ES-I3 (cell line): ENCODE measurements at regions not wholly inside any gene's neighbourhood (a gene's known extent, or its start where the extent isn't known, plus 50 kb on each side); places are given as distances from the start of the nearest gene placed in this dataset.

ENCODE experiments used
- H3K36me3 ChIP-seq: 2 replicates; pipeline ENCODE4 v1.6.1; 2013; ENCODE audit warnings: mild to moderate bottlenecking, low read length, control low read depth, moderate library complexity; ENCODE audit not compliant: insufficient read depth
- H3K4me1 ChIP-seq: 2 replicates; pipeline ENCODE4 v1.6.1; 2013; ENCODE audit warnings: mild to moderate bottlenecking, control low read depth, low read length; ENCODE audit not compliant: insufficient read depth
- H3K9ac ChIP-seq: 2 replicates; pipeline ENCODE4 v1.6.1; 2013; ENCODE audit warnings: low read depth, mild to moderate bottlenecking, low read length, moderate library complexity
- H3K9me3 ChIP-seq: 2 replicates; pipeline ENCODE4 v1.6.1; 2013; ENCODE audit warnings: mild to moderate bottlenecking, low read length, moderate library complexity; ENCODE audit not compliant: control insufficient read depth, insufficient read depth

DNA sequence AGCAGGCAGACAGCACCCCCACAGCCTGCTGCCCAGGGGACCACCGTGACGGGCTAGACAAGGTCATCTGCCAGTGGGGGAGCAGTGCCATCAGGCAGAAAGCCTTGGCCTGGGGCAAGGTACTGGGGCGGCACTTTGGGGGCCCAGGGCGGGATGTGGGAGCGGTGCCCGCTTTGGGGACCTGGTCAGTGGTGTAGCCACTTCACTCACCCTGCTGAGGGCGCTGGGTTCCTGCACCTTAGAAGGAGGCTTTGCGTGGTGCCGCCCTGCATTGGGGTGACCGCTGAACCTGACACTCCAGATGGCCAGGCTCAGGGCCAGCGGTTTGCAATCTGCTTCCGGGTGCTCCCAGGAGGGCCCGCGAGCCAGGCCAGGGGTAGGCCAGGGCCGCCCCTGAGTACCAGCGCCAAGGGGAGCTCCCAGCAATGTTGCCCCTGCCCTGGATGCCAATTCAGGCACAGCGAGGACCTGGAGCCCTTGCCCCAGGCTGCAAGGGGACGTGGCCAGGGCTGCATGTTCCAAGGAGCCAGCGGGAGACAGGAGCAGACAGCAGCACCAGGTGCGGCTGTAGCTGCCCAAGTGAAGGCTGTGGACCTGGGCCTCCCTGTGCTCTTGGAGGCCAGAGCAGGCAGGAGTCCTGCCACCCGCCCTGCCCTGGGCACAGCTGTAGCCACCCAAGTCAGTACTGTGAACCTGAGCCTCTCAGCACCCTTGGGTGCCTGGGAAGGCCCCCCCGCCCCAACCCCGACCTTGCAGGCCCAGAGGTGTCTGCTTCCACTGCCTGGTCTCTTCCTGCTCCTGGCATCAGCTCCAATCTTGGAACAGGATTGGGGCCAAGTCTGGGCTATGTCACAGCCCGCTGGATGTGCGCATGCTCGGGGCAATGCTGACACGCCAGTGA lies 550.7 kb downstream of the SLC6A15 start:
- no peak overlapping the region for H3K9ac ChIP-seq
- H3K36me3 ChIP-seq = no peaks in the 10 kb centered on the region
- no peaks in the 10 kb centered on the region for H3K9me3 ChIP-seq
- H3K4me1 ChIP-seq = no peaks in the 10 kb centered on the region

DNA sequence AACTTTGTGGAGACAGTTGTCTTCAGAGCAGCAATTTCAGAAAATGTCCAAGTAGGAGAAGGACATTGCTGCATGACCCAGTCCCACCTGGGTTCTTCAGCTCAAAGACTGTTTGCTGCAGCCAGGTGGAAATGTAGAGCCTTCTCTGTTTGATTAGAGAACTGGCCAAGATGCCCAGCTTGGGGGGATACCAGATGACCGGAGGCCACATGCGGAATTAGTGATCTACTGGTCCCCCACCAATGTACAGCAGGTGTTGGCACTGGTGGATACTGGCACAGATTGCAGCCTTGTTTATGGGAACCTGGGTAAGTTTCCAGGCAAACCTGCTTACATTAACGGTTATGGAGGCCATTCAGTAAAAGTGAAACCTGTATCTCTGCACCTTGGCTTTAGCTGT lies 555.3 kb downstream of the SLC6A15 start:
- Histone ChIP-seq H3K9me3 (no peaks in the 10 kb centered on the region), H3K9ac (no peak overlapping the region), H3K4me1 (no peaks in the 10 kb centered on the region), H3K36me3 (no peaks in the 10 kb centered on the region)

DNA sequence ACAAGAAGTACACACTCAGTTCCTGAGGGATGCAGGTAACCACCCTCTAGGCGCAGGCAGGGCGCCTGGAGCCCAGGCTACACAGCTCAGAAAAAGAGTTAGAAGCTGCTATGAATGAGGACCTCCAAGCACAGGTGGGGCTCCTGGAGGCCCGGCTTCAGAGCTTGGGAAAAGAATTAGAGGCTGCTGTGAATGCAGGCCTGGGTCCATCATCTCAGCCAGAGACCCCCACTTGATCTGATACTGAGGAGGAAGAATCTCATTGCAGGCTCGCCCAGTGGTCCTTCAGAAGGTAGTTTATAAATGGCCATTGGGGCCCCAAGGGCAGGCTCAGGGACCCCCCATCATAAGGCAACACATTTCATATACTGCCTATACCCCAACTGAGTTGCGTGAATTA lies 556.4 kb downstream of the SLC6A15 start:
- Histone ChIP-seq H3K9me3 (no peaks in the 10 kb centered on the region), H3K36me3 (no peaks in the 10 kb centered on the region), H3K9ac (no peak overlapping the region), H3K4me1 (no peaks in the 10 kb centered on the region)

DNA sequence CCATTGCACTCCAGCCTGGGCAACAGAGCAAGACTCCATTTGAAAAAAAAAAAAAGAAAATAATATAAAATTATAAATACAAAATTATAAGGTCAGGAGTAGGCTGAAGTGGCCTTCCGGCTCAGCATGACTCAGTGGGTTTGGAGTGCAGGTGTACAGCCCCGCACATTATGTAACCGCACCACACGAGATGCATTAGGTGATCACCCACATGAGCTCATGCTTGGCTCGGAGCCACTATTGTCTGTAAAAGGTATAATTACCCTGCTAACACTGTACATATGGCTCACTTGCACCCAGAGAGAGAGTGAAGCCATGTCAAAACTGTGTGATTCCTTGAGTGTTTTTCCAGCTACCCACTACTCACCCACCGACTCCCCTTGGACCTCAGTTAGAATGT lies 557.0 kb downstream of the SLC6A15 start:
- H3K36me3 ChIP-seq = no peaks in the 10 kb centered on the region

DNA sequence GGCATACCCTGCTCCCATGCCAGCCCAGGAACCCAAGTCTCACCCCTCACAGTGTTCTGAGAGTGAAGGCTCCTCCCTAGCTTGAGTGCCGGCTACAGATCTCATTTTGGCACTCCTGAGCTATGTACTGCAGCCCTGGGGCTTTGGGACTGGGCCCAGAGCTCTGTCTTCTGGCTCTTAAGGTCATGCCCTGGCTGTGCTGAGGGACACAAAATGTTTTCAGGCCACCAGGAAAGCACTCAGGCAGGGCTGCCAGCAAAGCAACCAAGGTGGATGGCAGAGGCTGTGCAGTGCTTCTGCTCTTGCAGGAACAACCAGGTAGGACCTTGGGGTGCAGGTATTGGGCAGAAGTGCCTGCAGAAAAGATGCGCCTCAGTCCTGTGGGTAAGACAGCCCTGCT lies 564.0 kb downstream of the SLC6A15 start:
- Histone ChIP-seq H3K4me1 (no peaks in the 10 kb centered on the region), H3K9ac (no peak overlapping the region), H3K9me3 (no peaks in the 10 kb centered on the region), H3K36me3 (no peaks in the 10 kb centered on the region)

More for the DNA sequence above, 557.0 kb downstream of the SLC6A15 start:
- Histone ChIP-seq H3K9ac (no peak overlapping the region), H3K4me1 (no peaks in the 10 kb centered on the region), H3K9me3 (no peaks in the 10 kb centered on the region)

DNA sequence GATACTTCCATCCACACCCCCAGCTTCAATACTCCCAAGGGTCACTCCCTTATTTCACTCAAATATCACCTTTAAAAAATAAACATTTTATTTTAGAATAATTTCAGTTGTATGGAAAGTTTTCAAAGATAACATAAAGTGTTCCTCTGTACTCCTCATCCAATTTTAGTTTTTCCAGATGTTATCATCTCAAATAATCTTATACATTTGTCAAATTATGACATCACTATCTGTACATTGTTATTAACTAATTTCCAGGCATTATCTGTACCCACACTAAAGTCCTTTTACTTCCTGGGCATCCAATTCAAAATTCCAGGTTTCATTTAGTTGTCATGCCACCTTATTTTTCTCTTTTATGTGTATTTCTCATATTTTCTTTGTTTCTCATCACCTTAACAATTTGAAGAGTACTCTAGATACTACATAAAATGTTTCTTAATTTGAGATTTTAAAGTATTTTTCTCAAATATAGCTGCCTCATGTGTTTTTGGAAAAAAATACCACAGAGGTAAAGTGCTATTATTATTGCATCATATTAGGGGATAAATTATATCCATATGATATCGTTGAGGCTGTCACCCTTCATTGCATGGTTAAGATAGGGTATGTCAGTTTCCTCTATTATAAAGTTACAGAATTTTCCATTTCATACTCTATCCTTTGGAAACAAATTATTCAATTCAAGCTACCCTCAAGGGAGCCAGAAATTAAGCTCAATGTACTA lies 571.0 kb downstream of the SLC6A15 start:
- Histone ChIP-seq H3K36me3 (no peaks in the 10 kb centered on the region), H3K9ac (no peak overlapping the region), H3K9me3 (no peaks in the 10 kb centered on the region), H3K4me1 (no peaks in the 10 kb centered on the region)

DNA sequence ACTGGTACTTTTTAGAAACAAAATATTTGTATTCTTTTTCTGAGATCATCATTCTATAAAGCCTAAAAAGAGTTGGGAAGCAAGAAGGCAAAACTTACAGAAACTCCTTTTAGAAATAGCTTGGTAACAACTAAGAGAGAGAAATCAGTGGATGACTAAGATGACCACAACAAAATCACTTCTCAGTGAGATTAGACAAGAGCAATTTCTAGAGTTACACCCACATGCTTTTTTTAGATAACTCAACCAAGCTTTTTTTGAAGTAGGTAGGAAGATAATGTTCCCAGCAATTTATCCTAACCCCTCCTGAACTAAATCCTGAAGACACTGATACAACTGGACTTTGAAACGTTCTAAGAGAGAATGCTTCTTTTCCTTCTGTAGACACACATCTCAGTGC lies 576.4 kb downstream of the SLC6A15 start:
- Histone ChIP-seq H3K36me3 (no peaks in the 10 kb centered on the region), H3K9me3 (no peaks in the 10 kb centered on the region), H3K4me1 (no peaks in the 10 kb centered on the region), H3K9ac (no peak overlapping the region)

DNA sequence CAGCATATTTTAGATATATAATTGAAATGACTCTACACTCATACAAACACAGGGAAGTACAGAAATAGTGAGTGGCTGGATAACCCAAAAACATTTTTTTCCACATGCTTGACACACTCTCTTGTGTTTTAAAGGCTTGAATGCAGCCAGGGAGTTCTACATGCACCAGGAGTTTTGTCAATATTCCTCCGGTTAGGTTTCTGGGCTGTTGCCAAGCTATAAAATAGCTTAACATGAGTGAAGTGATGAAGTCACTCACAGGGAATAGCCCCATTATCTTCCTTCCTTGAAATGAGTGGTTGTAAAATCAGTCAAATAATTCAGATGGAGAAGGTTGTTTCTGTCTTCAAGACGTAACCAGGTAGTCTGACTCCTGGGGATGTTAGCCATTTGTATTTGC lies 582.7 kb downstream of the SLC6A15 start:
- H3K4me1 ChIP-seq = no peaks in the 10 kb centered on the region
- no peaks in the 10 kb centered on the region for H3K36me3 ChIP-seq
- no peaks in the 10 kb centered on the region for H3K9me3 ChIP-seq
- no peak overlapping the region for H3K9ac ChIP-seq

DNA sequence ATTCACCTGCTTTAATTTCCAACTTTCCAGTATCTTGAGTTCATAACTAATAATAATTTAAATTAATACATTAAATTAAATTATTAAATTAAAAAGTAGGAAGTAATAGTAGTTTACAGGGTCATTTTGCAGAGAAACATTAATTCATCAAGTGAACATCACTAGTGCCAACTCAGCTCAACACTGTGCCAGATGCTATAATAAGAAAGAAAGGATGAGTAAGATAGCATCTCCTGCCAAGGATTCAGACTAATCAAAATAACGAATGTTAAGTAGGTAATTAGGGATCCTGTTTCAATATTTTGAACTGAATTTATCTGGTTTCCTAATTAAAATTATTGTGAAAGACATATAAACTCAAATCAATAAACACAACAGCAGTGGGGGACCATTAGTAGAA lies 596.7 kb downstream of the SLC6A15 start:
- H3K36me3 ChIP-seq = no peaks in the 10 kb centered on the region
- no peaks in the 10 kb centered on the region for H3K9me3 ChIP-seq
- H3K9ac ChIP-seq = no peak overlapping the region
- no peaks in the 10 kb centered on the region for H3K4me1 ChIP-seq

DNA sequence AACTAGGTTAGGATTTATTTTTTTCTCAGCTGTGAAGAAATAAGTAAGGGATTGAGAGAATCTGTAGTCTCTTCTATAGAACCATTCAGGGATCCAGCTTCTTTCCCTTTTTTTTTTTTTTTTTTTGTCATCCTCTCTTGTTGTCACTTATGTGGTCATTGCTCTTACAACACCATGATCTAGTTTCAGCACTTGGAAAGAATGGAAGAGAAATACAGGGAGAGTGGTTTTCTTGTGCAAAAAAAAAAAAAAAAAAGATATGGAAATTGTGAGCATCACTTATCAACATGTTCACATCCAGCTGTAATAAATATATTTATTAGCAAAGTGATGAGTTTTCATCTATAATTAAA lies 599.3 kb downstream of the SLC6A15 start:
- no peaks in the 10 kb centered on the region for H3K36me3 ChIP-seq
- no peak overlapping the region for H3K9ac ChIP-seq
- no peaks in the 10 kb centered on the region for H3K9me3 ChIP-seq
- no peaks in the 10 kb centered on the region for H3K4me1 ChIP-seq

DNA sequence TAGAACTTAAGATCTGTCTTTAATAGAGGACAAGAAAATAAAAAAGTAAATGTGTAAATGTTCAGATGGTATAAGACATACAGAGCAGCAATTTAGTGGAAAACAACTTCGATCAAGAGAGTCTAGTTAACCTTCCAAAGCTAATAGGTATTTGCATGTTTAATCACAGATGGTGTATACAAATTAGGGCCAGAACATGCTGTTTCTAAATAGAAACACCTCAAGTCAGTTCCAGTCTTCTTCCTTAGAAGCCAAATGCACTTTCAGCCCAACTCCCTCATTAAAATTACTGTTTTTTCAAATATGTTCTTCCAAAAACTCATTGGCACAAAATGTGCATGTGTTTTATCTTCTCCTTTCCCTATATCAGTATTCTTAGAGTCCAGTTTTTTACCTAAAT lies 604.4 kb downstream of the SLC6A15 start:
- H3K9ac ChIP-seq = no peak overlapping the region
- H3K36me3 ChIP-seq = no peaks in the 10 kb centered on the region
- H3K4me1 ChIP-seq = no peaks in the 10 kb centered on the region
- H3K9me3 ChIP-seq = no peaks in the 10 kb centered on the region

DNA sequence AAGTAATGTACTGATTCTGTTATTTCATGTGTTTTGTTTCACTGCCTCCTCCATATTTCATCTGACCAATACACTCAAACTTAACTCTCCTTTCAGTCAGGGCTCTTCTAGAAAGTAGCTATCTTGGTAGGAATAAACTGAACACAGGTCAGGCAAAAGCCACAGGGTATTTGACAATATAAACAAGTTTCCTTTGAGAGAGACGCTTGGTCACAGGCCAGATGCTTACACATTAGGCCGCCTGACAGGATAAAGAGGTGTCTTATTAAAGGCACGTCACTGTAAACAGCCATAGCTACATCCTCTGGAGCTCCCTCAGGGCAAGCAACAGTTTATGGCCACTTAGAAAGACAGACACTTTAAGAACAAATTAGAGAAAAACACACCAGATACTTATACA lies 607.5 kb downstream of the SLC6A15 start:
- no peak overlapping the region for H3K9ac ChIP-seq
- H3K36me3 ChIP-seq = no peaks in the 10 kb centered on the region
- H3K9me3 ChIP-seq = no peaks in the 10 kb centered on the region
- H3K4me1 ChIP-seq = no peaks in the 10 kb centered on the region

DNA sequence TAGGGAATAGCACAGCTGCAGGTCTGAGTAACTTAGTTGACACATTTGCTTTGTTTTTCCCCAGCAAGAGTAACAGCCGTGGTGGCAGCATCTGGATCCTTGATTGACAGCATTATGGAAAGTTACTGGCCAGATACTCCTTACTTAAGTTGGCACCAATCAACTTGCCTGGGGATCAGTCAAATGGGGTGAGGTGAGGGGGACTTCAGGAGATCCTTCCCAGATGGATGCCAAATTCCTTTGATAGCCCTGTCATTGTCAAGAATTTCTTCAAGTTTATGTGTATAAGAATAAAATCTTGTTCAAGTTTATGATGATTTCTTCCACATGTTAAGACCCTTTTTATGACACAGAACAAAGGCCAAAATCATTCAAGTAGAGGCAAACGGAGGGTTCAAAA lies 618.4 kb downstream of the SLC6A15 start:
- Histone ChIP-seq H3K9me3 (no peaks in the 10 kb centered on the region), H3K4me1 (no peaks in the 10 kb centered on the region), H3K36me3 (no peaks in the 10 kb centered on the region), H3K9ac (no peak overlapping the region)

DNA sequence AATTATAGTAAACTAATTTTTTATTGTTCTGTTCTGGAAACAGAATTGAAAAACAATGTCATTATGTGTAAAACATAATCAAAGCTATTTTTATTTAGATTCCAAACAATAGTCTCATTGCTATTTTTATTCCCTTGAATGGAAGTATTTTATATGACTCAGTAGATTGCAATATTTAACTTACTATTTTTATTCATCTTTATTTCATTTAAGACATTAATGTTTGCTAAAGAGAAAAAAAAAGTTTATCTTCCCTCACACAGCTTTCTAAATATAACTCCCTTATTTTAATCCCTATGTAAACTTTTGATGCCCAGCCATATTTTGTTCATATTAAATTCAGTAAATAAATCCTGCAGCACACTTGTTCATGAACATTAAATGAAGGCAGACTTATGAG lies 622.4 kb downstream of the SLC6A15 start:
- no peaks in the 10 kb centered on the region for H3K4me1 ChIP-seq
- no peaks in the 10 kb centered on the region for H3K9me3 ChIP-seq
- no peak overlapping the region for H3K9ac ChIP-seq
- H3K36me3 ChIP-seq = no peaks in the 10 kb centered on the region

DNA sequence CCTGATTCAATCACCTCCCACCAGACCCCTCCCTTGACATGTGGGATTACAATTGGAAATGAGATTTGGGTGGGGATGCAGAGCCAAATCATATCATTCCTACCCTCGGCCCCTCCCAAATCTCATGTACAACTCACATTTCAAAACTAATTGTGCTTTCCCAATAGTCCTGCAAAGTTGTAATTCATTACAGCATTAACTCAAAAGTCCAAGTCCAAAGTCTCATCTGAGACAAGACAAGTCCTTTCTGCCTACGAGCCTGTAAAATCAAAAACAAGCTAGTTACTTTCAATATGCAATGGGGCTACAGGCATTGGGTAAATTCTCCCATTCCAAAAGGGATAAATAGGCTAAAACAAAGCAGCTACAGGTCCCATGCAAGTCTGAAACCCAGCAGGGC lies 634.6 kb downstream of the SLC6A15 start:
- no peaks in the 10 kb centered on the region for H3K9me3 ChIP-seq
- H3K9ac ChIP-seq = no peak overlapping the region
- H3K36me3 ChIP-seq = no peaks in the 10 kb centered on the region
- H3K4me1 ChIP-seq = no peaks in the 10 kb centered on the region
